ENCODE measurements at regions not wholly inside any gene's neighbourhood (a gene's known extent, or its start where the extent isn't known, plus 50 kb on each side); places are given as distances from the start of the nearest gene placed in this dataset.

DNA sequence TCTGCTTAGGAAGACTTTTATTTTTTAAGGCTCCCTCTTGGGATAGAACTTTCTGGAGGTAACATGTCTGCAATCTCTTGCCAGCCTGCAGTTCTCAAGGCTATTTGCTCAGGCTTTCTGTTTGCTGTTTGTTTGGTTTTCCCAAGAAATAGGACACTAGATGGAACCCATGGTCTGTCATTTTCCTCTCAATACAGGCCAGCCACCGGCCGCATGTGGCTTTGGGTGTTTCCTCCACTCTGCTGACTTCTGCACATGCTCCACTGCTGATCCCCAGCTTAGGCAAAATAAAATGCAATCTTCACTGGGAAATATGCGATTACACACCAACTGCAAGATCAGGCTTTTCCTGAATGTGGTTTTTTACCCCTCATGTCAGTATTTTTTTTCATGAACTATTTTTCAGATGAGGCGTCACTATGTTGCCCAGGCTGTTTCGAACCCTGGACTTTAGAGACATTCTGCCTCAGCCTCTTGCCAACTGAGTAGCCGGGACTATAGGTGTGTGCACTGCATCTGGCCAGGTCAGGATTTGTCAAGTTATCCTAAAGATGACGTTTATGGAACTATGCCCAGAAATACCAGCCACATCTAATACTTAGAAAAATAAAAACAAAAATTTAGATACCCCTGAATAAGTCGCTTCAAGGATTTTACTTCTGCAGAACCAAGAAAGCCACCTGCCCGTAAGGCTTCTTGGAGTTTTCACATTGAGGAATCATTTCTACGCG is 94.3 kb upstream of the PABPC3 start (continued):
- TF ChIP-seq NFRKB (IDR thresholded peaks at IDR 0.05), result no peak
- TF ChIP-seq, protein P1, sequence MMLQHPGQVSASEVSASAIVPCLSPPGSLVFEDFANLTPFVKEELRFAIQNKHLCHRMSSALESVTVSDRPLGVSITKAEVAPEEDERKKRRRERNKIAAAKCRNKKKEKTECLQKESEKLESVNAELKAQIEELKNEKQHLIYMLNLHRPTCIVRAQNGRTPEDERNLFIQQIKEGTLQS (CRISPR knock-in tag; IDR thresholded peaks at IDR 0.05), result no peak
- no peak for TF ChIP-seq ZBTB1 (CRISPR knock-in tag; IDR thresholded peaks at IDR 0.05; ENCODE audit: borderline replicate concordance)
- no peak for TF ChIP-seq AGO2 (optimal IDR thresholded peaks at IDR 0.05; ENCODE audit: low read depth, low read length)
- TF ChIP-seq GRHL1 (CRISPR knock-in tag; conservative IDR thresholded peaks at IDR 0.05), result no peak
- TF ChIP-seq KLF13 (CRISPR knock-in tag; IDR thresholded peaks at IDR 0.05), result no peak
- no peak for TF ChIP-seq FOXO1 (CRISPR knock-in tag; IDR thresholded peaks at IDR 0.05)
- TF ChIP-seq BRD4 (CRISPR knock-in tag; IDR thresholded peaks at IDR 0.05), result no peak
- no peak for TF ChIP-seq KDM2A (CRISPR knock-in tag; IDR thresholded peaks at IDR 0.05; ENCODE audit: borderline replicate concordance, low read depth)
- no peak for TF ChIP-seq SMAD1 (CRISPR knock-in tag; IDR thresholded peaks at IDR 0.05; ENCODE audit: borderline replicate concordance, low read depth)
- TF ChIP-seq, protein P2, sequence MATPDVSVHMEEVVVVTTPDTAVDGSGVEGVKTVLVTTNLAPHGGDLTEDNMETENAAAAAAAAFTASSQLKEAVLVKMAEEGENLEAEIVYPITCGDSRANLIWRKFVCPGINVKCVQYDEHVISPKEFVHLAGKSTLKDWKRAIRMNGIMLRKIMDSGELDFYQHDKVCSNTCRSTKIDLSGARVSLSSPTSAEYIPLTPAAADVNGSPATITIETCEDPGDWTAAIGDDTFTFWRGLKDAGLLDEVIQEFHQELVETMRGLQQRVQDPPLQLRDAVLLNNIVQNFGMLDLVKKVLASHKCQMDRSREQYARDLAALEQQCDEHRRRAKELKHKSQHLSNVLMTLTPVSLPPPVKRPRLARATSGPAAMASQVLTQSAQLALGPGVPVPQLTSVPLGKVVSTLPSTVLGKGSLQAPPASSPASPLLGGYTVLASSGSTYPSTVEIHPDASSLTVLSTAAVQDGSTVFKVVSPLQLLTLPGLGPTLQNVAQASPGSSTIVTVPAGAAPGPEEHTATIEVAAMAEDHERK (CRISPR knock-in tag; IDR thresholded peaks at IDR 0.05; ENCODE audit: low read depth), result no peak
